Glomerular visceral epithelial cell (primary cell): ENCODE measurements at regions not wholly inside any gene's neighbourhood (a gene's known extent, or its start where the extent isn't known, plus 50 kb on each side); places are given as distances from the start of the nearest gene placed in this dataset.
"Not testable (repeated sequence)": the region's sequence is repeated elsewhere in the genome, so short reads cannot be mapped to it uniquely, and the experiment has no call there.

Source experiments
- DNase-seq: peaks from one replicate; pipeline ENCODE4 v3.0.0-alpha.2; 2016; ENCODE audit errors: extremely low spot score

GRCh38 chr5:11392-11791, 80.6 kb upstream of the PLEKHG4B start:
- not testable (repeated sequence) for DNase-seq

- peak; percentile 37 for DNase-seq
Measured at GRCh38 chr5:11898-12297, 80.1 kb upstream of the PLEKHG4B start.

GRCh38 chr5:13234-13633, 78.7 kb upstream of the PLEKHG4B start:
- DNase-seq: peak; percentile 45

- DNase-seq: peak; percentile 23
Measured at GRCh38 chr5:14676-15075, 77.3 kb upstream of the PLEKHG4B start.

- not testable (repeated sequence) for DNase-seq
Measured at GRCh38 chr5:20276-20675, 71.7 kb upstream of the PLEKHG4B start.

GRCh38 chr5:21654-22233, 70.2 kb upstream of the PLEKHG4B start:
- peak; percentile 61 for DNase-seq

- not testable (repeated sequence) for DNase-seq
Measured at GRCh38 chr5:23907-24306, 68.1 kb upstream of the PLEKHG4B start.

- DNase-seq: not testable (repeated sequence)
Measured at GRCh38 chr5:25067-25466, 66.9 kb upstream of the PLEKHG4B start.

GRCh38 chr5:30131-30530, 61.8 kb upstream of the PLEKHG4B start:
- DNase-seq: no peak

GRCh38 chr5:30556-30955, 61.4 kb upstream of the PLEKHG4B start:
- not testable (repeated sequence) for DNase-seq

GRCh38 chr5:32165-32564, 59.8 kb upstream of the PLEKHG4B start:
- no peak for DNase-seq

GRCh38 chr5:35521-35920, 56.4 kb upstream of the PLEKHG4B start:
- DNase-seq: not testable (repeated sequence)

- DNase-seq: not testable (repeated sequence)
Measured at GRCh38 chr5:37207-37606, 54.8 kb upstream of the PLEKHG4B start.

- no peak for DNase-seq
Measured at GRCh38 chr5:39979-40583, 51.9 kb upstream of the PLEKHG4B start.
